ENCODE measurements at regions not wholly inside any gene's neighbourhood (a gene's known extent, or its start where the extent isn't known, plus 50 kb on each side); places are given as distances from the start of the nearest gene placed in this dataset.

DNA sequence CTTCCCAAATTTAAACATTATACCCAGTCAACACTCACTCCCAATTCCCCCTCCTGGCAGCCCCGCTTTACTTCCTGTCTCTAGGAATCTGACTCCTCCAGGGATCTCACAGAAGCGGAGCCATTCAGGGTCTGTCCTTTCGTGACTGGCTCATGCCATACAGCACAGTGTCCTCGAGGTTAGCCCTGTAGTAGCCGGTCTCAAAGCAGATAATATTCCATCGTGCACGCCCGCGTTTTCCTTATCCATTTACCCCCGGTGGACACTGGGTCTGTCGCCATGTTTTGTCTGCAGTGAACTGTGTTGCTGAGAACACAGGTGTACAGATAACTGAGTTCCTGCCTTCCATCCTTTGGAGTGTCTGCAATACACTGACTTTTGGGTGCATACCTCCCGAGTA, 95.3 kb downstream of the TTLL2 start:
- Histone ChIP-seq H3K4me2 (ENCODE audit: low read length) (no peak overlapping the region), H3K36me3 (ENCODE audit: control insufficient read depth in 1 of 2, insufficient read depth in 2 of 2, low read length in 2 of 2) (no peaks in the 10 kb centered on the region), H3K79me2 (ENCODE audit: insufficient read depth, low read length) (no peaks in the 10 kb centered on the region), H3K9me2 (ENCODE audit: insufficient read depth) (no peaks in the 10 kb centered on the region), H2AFZ (ENCODE audit: low read depth, low read length, poor library complexity, severe bottlenecking) (no peak overlapping the region), H3K4me1 (ENCODE audit: control insufficient read depth in 1 of 2, insufficient read depth in 2 of 2, low read length in 2 of 2) (no peaks in the 10 kb centered on the region), H3K4me3 (replicated peaks in 1 of 2; ENCODE audit: low read depth in 1 of 2, low read length in 2 of 2) (no peak overlapping the region), H3K27ac (ENCODE audit: low read depth, low read length) (no peak overlapping the region), H3K27me3 (ENCODE audit: insufficient read depth, low read length) (peaks cover 29% of the 10 kb centered on the region; the same call in 1 of the 2 replicates), H3K9me3 (ENCODE audit: control insufficient read depth in 1 of 2, insufficient read depth in 1 of 2, low read depth in 1 of 2, low read length in 2 of 2) (no peaks in the 10 kb centered on the region), H3K9ac (ENCODE audit: low read length) (no peak overlapping the region), H4K20me1 (ENCODE audit: insufficient read depth) (no peaks in the 10 kb centered on the region)
- TF ChIP-seq YY1 (IDR thresholded peaks at IDR 0.05; ENCODE audit: extremely low read depth, insufficient replicate concordance, low read depth, low read length) (no peak), SP1 (IDR thresholded peaks at IDR 0.05; ENCODE audit: low read depth) (no peak), EGR1 (IDR thresholded peaks at IDR 0.05; ENCODE audit: low read depth) (no peak), TCF7L2 (IDR thresholded peaks at IDR 0.05; ENCODE audit: borderline replicate concordance, extremely low read depth, insufficient read depth, insufficient read length) (no peak), SRF (IDR thresholded peaks at IDR 0.05; ENCODE audit: low read depth) (no peak)
- TF ChIP-seq, protein P1, sequence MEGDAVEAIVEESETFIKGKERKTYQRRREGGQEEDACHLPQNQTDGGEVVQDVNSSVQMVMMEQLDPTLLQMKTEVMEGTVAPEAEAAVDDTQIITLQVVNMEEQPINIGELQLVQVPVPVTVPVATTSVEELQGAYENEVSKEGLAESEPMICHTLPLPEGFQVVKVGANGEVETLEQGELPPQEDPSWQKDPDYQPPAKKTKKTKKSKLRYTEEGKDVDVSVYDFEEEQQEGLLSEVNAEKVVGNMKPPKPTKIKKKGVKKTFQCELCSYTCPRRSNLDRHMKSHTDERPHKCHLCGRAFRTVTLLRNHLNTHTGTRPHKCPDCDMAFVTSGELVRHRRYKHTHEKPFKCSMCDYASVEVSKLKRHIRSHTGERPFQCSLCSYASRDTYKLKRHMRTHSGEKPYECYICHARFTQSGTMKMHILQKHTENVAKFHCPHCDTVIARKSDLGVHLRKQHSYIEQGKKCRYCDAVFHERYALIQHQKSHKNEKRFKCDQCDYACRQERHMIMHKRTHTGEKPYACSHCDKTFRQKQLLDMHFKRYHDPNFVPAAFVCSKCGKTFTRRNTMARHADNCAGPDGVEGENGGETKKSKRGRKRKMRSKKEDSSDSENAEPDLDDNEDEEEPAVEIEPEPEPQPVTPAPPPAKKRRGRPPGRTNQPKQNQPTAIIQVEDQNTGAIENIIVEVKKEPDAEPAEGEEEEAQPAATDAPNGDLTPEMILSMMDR (IDR thresholded peaks at IDR 0.05 in 2 of 3, conservative IDR thresholded peaks at IDR 0.05 in 1 of 3; ENCODE audit: borderline replicate concordance in 1 of 3, insufficient read depth in 1 of 3, low read depth in 2 of 3, low read length in 2 of 3) = no peak
- CTCF ChIA-PET = no interaction called here
- RAD21 ChIA-PET (ENCODE audit: low non-redundant PET in 1 of 2, low total read pairs in 2 of 2, uncharacterized antibody in 2 of 2, unreplicated experiment in 2 of 2) = no interaction called here
- no TSS peak for BruUV-seq (replicated peaks)
- intact Hi-C loops (cut with micrococcal nuclease) = no loop called here
- DNase-seq (ENCODE audit: low read depth, low spot score) (no peak), ATAC-seq (no peak)
- POLR2A ChIA-PET = no interaction called here

All from HCT116 (cell line).